GM12878 (cell line): ENCODE measurements at regions not wholly inside any gene's neighbourhood (a gene's known extent, or its start where the extent isn't known, plus 50 kb on each side); places are given as distances from the start of the nearest gene placed in this dataset.

ENCODE experiments used
- ATAC-seq: fragments of 200-7000 bp; cut with Tn5 transposase; 3 replicates; pipeline ENCODE4 v1.9.1; 2020; ENCODE audit warnings: mild to moderate bottlenecking, moderate library complexity
- BruUV-seq: library from RNA; stranded (reverse); fragments of 400-500 nt; replicated peaks from 2 replicates; lab custom pipeline; 2021; lab: Mats Ljungman, UMichigan
- CTCF ChIA-PET: fragments of 300-600 bp; sonication (Branson Sonifier 250); formaldehyde crosslinking; extraction: SDS; loops from one replicate; lab custom pipeline; 2021; ENCODE audit warnings: inconsistent platforms; lab: Yijun Ruan, JAX
- POLR2A ChIA-PET: fragments of 350-600 bp; formaldehyde crosslinking; extraction: SDS; loops from one replicate; lab custom pipeline; 2021; ENCODE audit warnings: inconsistent platforms; lab: Charles Lee
- RAD21 ChIA-PET: fragments of 300-600 bp; sonication (Branson Sonifier 250); formaldehyde crosslinking; loops from one replicate; lab custom pipeline; 2023; ENCODE audit warnings: antibody characterized with exemption; ENCODE audit not compliant: unreplicated experiment; lab: Charles Lee
- SMC1A ChIA-PET: fragments of 300-600 bp; sonication (Branson Sonifier 250); formaldehyde crosslinking; loops from one replicate; lab custom pipeline; 2023; ENCODE audit not compliant: unreplicated experiment, uncharacterized antibody; lab: Charles Lee
- DNase-seq: peaks from one replicate; pipeline ENCODE4 v3.0.0-alpha.2; 2011; ENCODE audit warnings: low read depth, low spot score
- FAIRE-seq: peaks from 3 replicates; lab custom pipeline; 2011; peaks lifted over from hg19 to GRCh38; lab: Jason Lieb, UNC
- H2AFZ ChIP-seq: 2 replicates; pipeline ENCODE4 v1.6.0; 2011; ENCODE audit warnings: low read depth, low read length, control low read depth; ENCODE audit not compliant: control insufficient read depth
- H3K27ac ChIP-seq: 2 replicates; pipeline ENCODE4 v1.5.1; 2011; ENCODE audit warnings: control low read depth; ENCODE audit not compliant: control insufficient read depth, insufficient read depth
- H3K27me3 ChIP-seq, 2 experiments: replicated peaks in 1 of 2; 2 replicates each; pipeline versions ENCODE4 v1.6.0 to v1.6.1; 2011; ENCODE audit warnings: low read length in 1 of 2; ENCODE audit not compliant: control insufficient read depth in 2 of 2, insufficient read depth in 2 of 2
- H3K36me3 ChIP-seq, 2 experiments: 2 replicates each; pipeline ENCODE4 v1.5.1; 2011; ENCODE audit warnings: low read length in 1 of 2; ENCODE audit not compliant: control insufficient read depth in 2 of 2, insufficient read depth in 2 of 2
- H3K4me1 ChIP-seq: 2 replicates; pipeline ENCODE4 v1.6.1; 2011; ENCODE audit warnings: mild to moderate bottlenecking, low read length, moderate library complexity, mixed read lengths; ENCODE audit not compliant: control insufficient read depth, insufficient read depth
- H3K4me2 ChIP-seq: 2 replicates; pipeline ENCODE4 v1.6.0; 2011; ENCODE audit warnings: control low read depth; ENCODE audit not compliant: control insufficient read depth, insufficient read depth
- H3K4me3 ChIP-seq: fragments of 200-600 bp; sonication (generic); 2 replicates; pipeline ENCODE4 v1.5.1; 2016
- H3K79me2 ChIP-seq: 2 replicates; pipeline ENCODE4 v1.6.0; 2011; ENCODE audit warnings: low read length; ENCODE audit not compliant: control insufficient read depth, insufficient read depth
- H3K9ac ChIP-seq: 2 replicates; pipeline ENCODE4 v1.8.0; 2011; ENCODE audit warnings: low read length, control low read depth, mixed read lengths; ENCODE audit not compliant: control insufficient read depth, insufficient read depth
- H3K9me3 ChIP-seq: replicated peaks from 3 replicates; pipeline ENCODE4 v1.5.1; 2011; ENCODE audit warnings: mild to moderate bottlenecking, low read length; ENCODE audit not compliant: control insufficient read depth, insufficient read depth
- H4K20me1 ChIP-seq: 2 replicates; pipeline ENCODE4 v1.6.0; 2011; ENCODE audit not compliant: control insufficient read depth, insufficient read depth
- BMI1 ChIP-seq: fragments of 450-650 bp; IDR thresholded peaks from 2 replicates; pipeline ENCODE4 v1.6.1; 2016; ENCODE audit warnings: mild to moderate bottlenecking, moderate library complexity, borderline replicate concordance
- CREM ChIP-seq: IDR thresholded peaks from 2 replicates; pipeline ENCODE4 v1.6.1; 2014; ENCODE audit warnings: antibody characterized with exemption, low read depth
- ETV6 ChIP-seq, 2 experiments: fragments of 450-650 bp in 1 of 2; IDR thresholded peaks in 1 of 2; conservative IDR thresholded peaks in 1 of 2; 2 replicates each; pipeline ENCODE4 v1.6.1; 2014; ENCODE audit warnings: antibody characterized with exemption in 1 of 2, borderline replicate concordance in 1 of 2, low read depth in 1 of 2, mild to moderate bottlenecking in 1 of 2, moderate library complexity in 1 of 2
- MYC ChIP-seq: IDR thresholded peaks from 2 replicates; pipeline ENCODE4 v1.6.1; 2011; ENCODE audit warnings: mild to moderate bottlenecking, low read length, moderate library complexity, inconsistent platforms; ENCODE audit not compliant: insufficient read depth, insufficient replicate concordance, insufficient read length, severe bottlenecking
- NFXL1 ChIP-seq: fragments of 450-650 bp; IDR thresholded peaks from 2 replicates; pipeline ENCODE4 v1.6.1; 2017; ENCODE audit warnings: antibody characterized with exemption, mild to moderate bottlenecking, borderline replicate concordance
- NFYB ChIP-seq: IDR thresholded peaks from 2 replicates; pipeline ENCODE4 v1.6.1; 2011; ENCODE audit warnings: low read depth, mild to moderate bottlenecking, low read length, improper control_type of control experiment, moderate library complexity; ENCODE audit not compliant: insufficient read depth
- POLR2A ChIP-seq: IDR thresholded peaks from 2 replicates; pipeline ENCODE4 v1.6.1; 2011; ENCODE audit warnings: low read depth, mild to moderate bottlenecking, low read length
- SIN3A ChIP-seq: IDR thresholded peaks from 2 replicates; pipeline ENCODE4 v1.6.1; 2012; ENCODE audit warnings: low read depth, low read length, improper control_type of control experiment
- SP1 ChIP-seq: IDR thresholded peaks from one replicate; pipeline ENCODE4 v1.6.1; 2011; ENCODE audit warnings: low read depth, low read length
- ZBTB33 ChIP-seq: fragments of 450-650 bp; IDR thresholded peaks from 2 replicates; pipeline ENCODE4 v1.6.1; 2017; ENCODE audit warnings: mild to moderate bottlenecking
- ZNF217 ChIP-seq: fragments of 450-650 bp; IDR thresholded peaks from 2 replicates; pipeline ENCODE4 v1.6.1; 2017; ENCODE audit warnings: antibody characterized with exemption, mild to moderate bottlenecking
- ZNF384 ChIP-seq: IDR thresholded peaks from 2 replicates; pipeline ENCODE4 v1.6.1; 2012; ENCODE audit warnings: low read depth, mild to moderate bottlenecking, low read length, improper control_type of control experiment, borderline replicate concordance
- ZNF622 ChIP-seq: fragments of 450-650 bp; IDR thresholded peaks from 2 replicates; pipeline ENCODE4 v1.6.1; 2017; ENCODE audit warnings: mild to moderate bottlenecking, inconsistent platforms
- WGBS: methylation state at CpG from one replicate; pipeline ENCODE4 v1.1.6; 2016; ENCODE audit warnings: low lambda C conversion rate; ENCODE audit not compliant: insufficient replicate concordance, insufficient coverage; ENCODE audit errors: missing lambda C conversion rate; 5-methylcytosine and 5-hydroxymethylcytosine counted together
- in situ Hi-C: fragments of 300-500 bp; cut with MboI; formaldehyde crosslinking; loops from 9 replicates; pipeline ENCODE4 v1.14.3; 2018; ENCODE audit warnings: mixed read lengths
- intact Hi-C: fragments of 100-400 bp; cut with micrococcal nuclease; formaldehyde crosslinking; loops from one replicate; pipeline ENCODE4 v1.14.2; 2022; ENCODE audit not compliant: unreplicated experiment

GRCh38 chr6:78746457-78746856, 120.9 kb upstream of the IRAK1BP1 start:
- POLR2A ChIA-PET = no interaction called here
- CTCF ChIA-PET = no interaction called here
- Histone ChIP-seq H3K27me3 (no peaks in the 10 kb centered on the region), H3K27ac (no peak overlapping the region), H3K4me2 (no peak overlapping the region), H3K9me3 (no peaks in the 10 kb centered on the region), H3K36me3 (no peaks in the 10 kb centered on the region), H3K4me3 (no peak overlapping the region), H3K79me2 (no peaks in the 10 kb centered on the region), H3K9ac (no peak overlapping the region), H4K20me1 (no peaks in the 10 kb centered on the region), H3K4me1 (no peaks in the 10 kb centered on the region), H2AFZ (no peak overlapping the region)
- BruUV-seq = no TSS peak
- RAD21 ChIA-PET = no interaction called here
- no peak for TF ChIP-seq ETV6 (conservative IDR thresholded peaks at IDR 0.05 in 1 of 2, IDR thresholded peaks at IDR 0.05 in 1 of 2; ENCODE audit: borderline replicate concordance in 1 of 2, low read depth in 1 of 2)
- no peak for TF ChIP-seq ZNF622
- no peak for TF ChIP-seq NFYB
- FAIRE-seq = no peak
- in situ Hi-C loops (no loop called here), intact Hi-C loops (no loop called here)
- ATAC-seq = no peak
- no peak for DNase-seq
- WGBS = 42% methylated on average over 2 of the region's 2 CpGs
- SMC1A ChIA-PET = no interaction called here

- no peaks in the 10 kb centered on the region for H3K27me3 ChIP-seq
- DNase-seq (no peak), FAIRE-seq (no peak), ATAC-seq (no peak)
- no peak overlapping the region for H3K4me3 ChIP-seq
- H3K27ac ChIP-seq = no peak overlapping the region
- ChIA-PET POLR2A (no interaction called here), SMC1A (no interaction called here), RAD21 (no interaction called here), CTCF (no interaction called here)
- no peaks in the 10 kb centered on the region for H4K20me1 ChIP-seq
- intact Hi-C loops (no loop called here), in situ Hi-C loops (no loop called here)
- no peak overlapping the region for H3K9ac ChIP-seq
- no TSS peak for BruUV-seq
- no peaks in the 10 kb centered on the region for H3K36me3 ChIP-seq
- H3K79me2 ChIP-seq = no peaks in the 10 kb centered on the region
- H3K4me1 ChIP-seq = no peaks in the 10 kb centered on the region
- no peak overlapping the region for H2AFZ ChIP-seq
- H3K9me3 ChIP-seq = no peaks in the 10 kb centered on the region
- TF ChIP-seq MYC (no peak), ZNF384 (no peak), SIN3A (no peak), NFXL1 (no peak), POLR2A (no peak), ZNF217 (no peak), SP1 (no peak), BMI1 (no peak), CREM (no peak), ZBTB33 (no peak)
- H3K4me2 ChIP-seq = no peak overlapping the region
These were observed 118.0 kb upstream of the IRAK1BP1 start for GRCh38 chr6:78749326-78749725.
